WTC11 (cell line): ENCODE measurements at regions not wholly inside any gene's neighbourhood (a gene's known extent, or its start where the extent isn't known, plus 50 kb on each side); places are given as distances from the start of the nearest gene placed in this dataset.

Experiments used
- ATAC-seq: fragments of 200-7000 bp; cut with Tn5 transposase; 2 replicates; pipeline ENCODE4 v1.10.0; 2021; ENCODE audit warnings: mild to moderate bottlenecking, moderate library complexity
- CTCF ChIA-PET: fragments of 300-600 bp; sonication (Branson Sonifier 250); formaldehyde crosslinking; loops from one replicate; lab custom pipeline; 2021; ENCODE audit warnings: antibody characterized with exemption; lab: Charles Lee
- POLR2A ChIA-PET: fragments of 350-600 bp; sonication (Branson Sonifier 250); formaldehyde crosslinking; loops from one replicate; lab custom pipeline; 2021; ENCODE audit warnings: antibody characterized with exemption; lab: Charles Lee
- DNase-seq: peaks from one replicate; pipeline ENCODE4 v3.0.0; 2021; ENCODE audit warnings: low spot score
- H3K27ac Mint-ChIP-seq: 2 replicates; pipeline ENCODE4 v1.8.0; 2021; ENCODE audit warnings: mixed read lengths
- H3K27me3 Mint-ChIP-seq: 2 replicates; pipeline ENCODE4 v1.8.0; 2021; ENCODE audit warnings: low read depth, mild to moderate bottlenecking, moderate library complexity, mixed read lengths
- H3K36me3 Mint-ChIP-seq: 2 replicates; pipeline ENCODE4 v1.8.0; 2021; ENCODE audit warnings: mixed read lengths
- H3K4me1 Mint-ChIP-seq: 2 replicates; pipeline ENCODE4 v1.8.0; 2022; ENCODE audit warnings: mixed read lengths
- H3K4me3 Mint-ChIP-seq: 2 replicates; pipeline ENCODE4 v1.8.0; 2021; ENCODE audit warnings: mild to moderate bottlenecking, moderate library complexity, mixed read lengths
- H3K9me3 Mint-ChIP-seq: 2 replicates; pipeline ENCODE4 v1.8.0; 2021; ENCODE audit warnings: mixed read lengths
- EMX1 ChIP-seq: fragments of 250-450 bp; sonication (Bioruptor Pico); IDR thresholded peaks from 2 replicates; pipeline ENCODE4 v1.8.0; 2021; ENCODE audit warnings: mild to moderate bottlenecking
- ETV6 ChIP-seq: sonication (generic); formaldehyde crosslinking; IDR thresholded peaks from 2 replicates; pipeline ENCODE4 v1.8.1; 2022; ENCODE audit warnings: mild to moderate bottlenecking, missing genetic modification reagents
- GABPB1 ChIP-seq: sonication (generic); formaldehyde crosslinking; IDR thresholded peaks from 2 replicates; pipeline ENCODE4 v1.8.1; 2023; ENCODE audit warnings: mild to moderate bottlenecking, missing genetic modification reagents
- GRHL2 ChIP-seq: fragments of 250-450 bp; sonication (Bioruptor Pico); IDR thresholded peaks from 2 replicates; pipeline ENCODE4 v1.8.0; 2022; ENCODE audit warnings: mild to moderate bottlenecking, moderate library complexity; ENCODE audit not compliant: insufficient replicate concordance, severe bottlenecking
- NFATC4 ChIP-seq: fragments of 250-450 bp; sonication (Bioruptor Pico); IDR thresholded peaks from 2 replicates; pipeline ENCODE4 v1.9.0; 2021; ENCODE audit warnings: mild to moderate bottlenecking
- NR1H2 ChIP-seq: sonication (generic); formaldehyde crosslinking; IDR thresholded peaks from 2 replicates; pipeline ENCODE4 v1.9.0; 2021; ENCODE audit warnings: mild to moderate bottlenecking, moderate library complexity, missing genetic modification reagents
- NR2C2 ChIP-seq: sonication (generic); formaldehyde crosslinking; IDR thresholded peaks from 2 replicates; pipeline ENCODE4 v1.8.0; 2022; ENCODE audit warnings: mild to moderate bottlenecking, missing genetic modification reagents
- NR3C1 ChIP-seq: sonication (generic); formaldehyde crosslinking; conservative IDR thresholded peaks from 2 replicates; pipeline ENCODE4 v1.8.1; 2023; ENCODE audit warnings: low read depth, mild to moderate bottlenecking, missing genetic modification reagents
- OVOL2 ChIP-seq: fragments of 250-450 bp; sonication (Bioruptor Pico); IDR thresholded peaks from 2 replicates; pipeline ENCODE4 v1.9.0; 2021; ENCODE audit warnings: mild to moderate bottlenecking, borderline replicate concordance
- RORB ChIP-seq: fragments of 250-450 bp; sonication (Bioruptor Pico); IDR thresholded peaks from 2 replicates; pipeline ENCODE4 v1.9.0; 2021; ENCODE audit warnings: mild to moderate bottlenecking
- SMAD3 ChIP-seq: sonication (generic); formaldehyde crosslinking; IDR thresholded peaks from 2 replicates; pipeline ENCODE4 v1.8.0; 2022; ENCODE audit warnings: missing genetic modification reagents, mild to moderate bottlenecking, borderline replicate concordance
- SOX15 ChIP-seq: fragments of 250-450 bp; sonication (Bioruptor Pico); IDR thresholded peaks from 2 replicates; pipeline ENCODE4 v1.9.0; 2021; ENCODE audit warnings: mild to moderate bottlenecking
- TEAD4 ChIP-seq: sonication (generic); formaldehyde crosslinking; IDR thresholded peaks from 2 replicates; pipeline ENCODE4 v1.8.0; 2022; ENCODE audit warnings: mild to moderate bottlenecking, missing genetic modification reagents
- TP53 ChIP-seq: sonication (generic); formaldehyde crosslinking; IDR thresholded peaks from 2 replicates; pipeline ENCODE4 v1.8.1; 2023; ENCODE audit warnings: mild to moderate bottlenecking, missing genetic modification reagents
- TF ChIP-seq, protein P1 (sequence below): sonication (generic); formaldehyde crosslinking; IDR thresholded peaks from 2 replicates; pipeline ENCODE4 v1.8.0; 2022; ENCODE audit warnings: mild to moderate bottlenecking, missing genetic modification reagents
- TF ChIP-seq, protein P2 (sequence below): sonication (generic); formaldehyde crosslinking; IDR thresholded peaks from 2 replicates; pipeline ENCODE4 v1.8.1; 2022; ENCODE audit warnings: mild to moderate bottlenecking, moderate library complexity, missing genetic modification reagents
- TF ChIP-seq, protein P3 (sequence below): fragments of 250-450 bp; sonication (Bioruptor Pico); IDR thresholded peaks from 2 replicates; pipeline ENCODE4 v1.9.0; 2021; ENCODE audit warnings: moderate library complexity, mild to moderate bottlenecking, inconsistent platforms, borderline replicate concordance
- TF ChIP-seq, protein P4 (sequence below): sonication (generic); formaldehyde crosslinking; IDR thresholded peaks from 2 replicates; pipeline ENCODE4 v1.8.1; 2022; ENCODE audit warnings: mild to moderate bottlenecking, missing genetic modification reagents, moderate library complexity, borderline replicate concordance
- TF ChIP-seq, protein P5 (sequence below): sonication (generic); formaldehyde crosslinking; IDR thresholded peaks from 2 replicates; pipeline ENCODE4 v1.8.0; 2022; ENCODE audit warnings: missing genetic modification reagents
- TF ChIP-seq, protein P6 (sequence below): sonication (generic); formaldehyde crosslinking; IDR thresholded peaks from 2 replicates; pipeline ENCODE4 v1.8.1; 2023; ENCODE audit warnings: mild to moderate bottlenecking, missing genetic modification reagents, borderline replicate concordance
- TF ChIP-seq, protein P7 (sequence below): sonication (generic); formaldehyde crosslinking; IDR thresholded peaks from 2 replicates; pipeline ENCODE4 v1.8.1; 2022; ENCODE audit warnings: low read depth, mild to moderate bottlenecking, moderate library complexity, missing genetic modification reagents, borderline replicate concordance

DNA sequence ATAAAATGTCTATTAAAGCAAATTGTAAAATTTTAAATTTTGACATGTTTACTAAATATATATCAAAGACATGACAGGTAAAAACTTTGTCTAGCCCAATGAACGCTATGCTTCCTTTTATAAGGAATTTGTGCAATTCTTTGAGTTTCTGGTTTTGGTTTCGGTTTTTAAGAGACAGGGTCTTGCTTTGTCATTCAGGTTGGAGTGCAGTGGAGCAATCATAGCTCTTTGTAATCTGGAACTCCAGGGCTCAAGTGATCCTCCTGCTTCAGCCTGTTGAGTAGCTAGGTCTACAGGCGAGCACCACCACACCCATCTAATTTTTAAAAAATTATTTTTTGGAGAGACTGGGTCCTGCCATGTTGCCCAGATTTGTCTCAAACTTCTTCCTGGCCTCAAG, 60.7 kb downstream of the BLTP1 start:
- H3K9me3 Mint-ChIP-seq, result no peaks in the 10 kb centered on the region
- DNase-seq (no peak), ATAC-seq (no peak)
- H3K36me3 Mint-ChIP-seq, result no peaks in the 10 kb centered on the region; the same call in 1 of the 2 replicates
- no peaks in the 10 kb centered on the region for H3K27me3 Mint-ChIP-seq
- no peak overlapping the region for H3K4me3 Mint-ChIP-seq
- ChIA-PET CTCF (no interaction called here), POLR2A (no interaction called here)
- H3K27ac Mint-ChIP-seq, result no peak overlapping the region
- H3K4me1 Mint-ChIP-seq, result no peaks in the 10 kb centered on the region
- TF ChIP-seq EMX1 (no peak), GRHL2 (no peak), TEAD4 (CRISPR knock-in tag) (no peak), NR1H2 (no peak), GABPB1 (no peak)
- TF ChIP-seq, protein P1, sequence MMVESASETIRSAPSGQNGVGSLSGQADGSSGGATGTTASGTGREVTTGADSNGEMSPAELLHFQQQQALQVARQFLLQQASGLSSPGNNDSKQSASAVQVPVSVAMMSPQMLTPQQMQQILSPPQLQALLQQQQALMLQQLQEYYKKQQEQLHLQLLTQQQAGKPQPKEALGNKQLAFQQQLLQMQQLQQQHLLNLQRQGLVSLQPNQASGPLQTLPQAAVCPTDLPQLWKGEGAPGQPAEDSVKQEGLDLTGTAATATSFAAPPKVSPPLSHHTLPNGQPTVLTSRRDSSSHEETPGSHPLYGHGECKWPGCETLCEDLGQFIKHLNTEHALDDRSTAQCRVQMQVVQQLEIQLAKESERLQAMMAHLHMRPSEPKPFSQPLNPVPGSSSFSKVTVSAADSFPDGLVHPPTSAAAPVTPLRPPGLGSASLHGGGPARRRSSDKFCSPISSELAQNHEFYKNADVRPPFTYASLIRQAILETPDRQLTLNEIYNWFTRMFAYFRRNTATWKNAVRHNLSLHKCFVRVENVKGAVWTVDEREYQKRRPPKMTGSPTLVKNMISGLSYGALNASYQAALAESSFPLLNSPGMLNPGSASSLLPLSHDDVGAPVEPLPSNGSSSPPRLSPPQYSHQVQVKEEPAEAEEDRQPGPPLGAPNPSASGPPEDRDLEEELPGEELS (CRISPR knock-in tag), result no peak
- TF ChIP-seq, protein P2, sequence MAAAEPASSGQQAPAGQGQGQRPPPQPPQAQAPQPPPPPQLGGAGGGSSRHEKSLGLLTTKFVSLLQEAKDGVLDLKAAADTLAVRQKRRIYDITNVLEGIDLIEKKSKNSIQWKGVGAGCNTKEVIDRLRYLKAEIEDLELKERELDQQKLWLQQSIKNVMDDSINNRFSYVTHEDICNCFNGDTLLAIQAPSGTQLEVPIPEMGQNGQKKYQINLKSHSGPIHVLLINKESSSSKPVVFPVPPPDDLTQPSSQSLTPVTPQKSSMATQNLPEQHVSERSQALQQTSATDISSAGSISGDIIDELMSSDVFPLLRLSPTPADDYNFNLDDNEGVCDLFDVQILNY (CRISPR knock-in tag), result no peak
- TF ChIP-seq, protein P3, sequence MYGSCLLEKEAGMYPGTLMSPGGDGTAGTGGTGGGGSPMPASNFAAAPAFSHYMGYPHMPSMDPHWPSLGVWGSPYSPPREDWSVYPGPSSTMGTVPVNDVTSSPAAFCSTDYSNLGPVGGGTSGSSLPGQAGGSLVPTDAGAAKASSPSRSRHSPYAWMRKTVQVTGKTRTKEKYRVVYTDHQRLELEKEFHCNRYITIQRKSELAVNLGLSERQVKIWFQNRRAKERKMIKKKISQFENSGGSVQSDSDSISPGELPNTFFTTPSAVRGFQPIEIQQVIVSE, result no peak

DNA sequence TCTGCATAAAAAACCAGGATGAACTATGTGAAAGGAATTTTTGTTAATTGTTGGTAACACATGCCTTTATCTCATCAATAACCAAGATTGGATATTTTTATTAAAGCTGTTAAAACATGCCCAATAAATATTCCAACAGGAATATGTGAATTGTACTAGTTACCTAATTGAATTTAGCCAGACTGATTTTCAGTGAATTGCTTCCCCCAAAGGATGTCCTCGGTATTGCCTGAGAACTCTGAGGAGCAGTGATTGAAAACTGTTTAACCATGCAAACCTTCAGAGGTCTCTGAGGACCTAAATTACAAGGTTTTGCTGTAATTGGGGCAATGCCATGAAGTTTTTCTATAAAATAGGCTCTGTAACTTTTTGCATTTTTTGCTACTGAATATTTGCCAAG, 66.6 kb downstream of the BLTP1 start:
- ChIA-PET POLR2A (no interaction called here), CTCF (no interaction called here)
- ATAC-seq (peak; percentile 72), DNase-seq (no peak)
- Mint-ChIP-seq H3K27ac (no peak overlapping the region), H3K36me3 (peaks cover 7% of the 10 kb centered on the region), H3K27me3 (no peaks in the 10 kb centered on the region), H3K4me3 (no peak overlapping the region), H3K9me3 (no peaks in the 10 kb centered on the region), H3K4me1 (no peaks in the 10 kb centered on the region; the same call in 1 of the 2 replicates)
- TF ChIP-seq, protein P4, sequence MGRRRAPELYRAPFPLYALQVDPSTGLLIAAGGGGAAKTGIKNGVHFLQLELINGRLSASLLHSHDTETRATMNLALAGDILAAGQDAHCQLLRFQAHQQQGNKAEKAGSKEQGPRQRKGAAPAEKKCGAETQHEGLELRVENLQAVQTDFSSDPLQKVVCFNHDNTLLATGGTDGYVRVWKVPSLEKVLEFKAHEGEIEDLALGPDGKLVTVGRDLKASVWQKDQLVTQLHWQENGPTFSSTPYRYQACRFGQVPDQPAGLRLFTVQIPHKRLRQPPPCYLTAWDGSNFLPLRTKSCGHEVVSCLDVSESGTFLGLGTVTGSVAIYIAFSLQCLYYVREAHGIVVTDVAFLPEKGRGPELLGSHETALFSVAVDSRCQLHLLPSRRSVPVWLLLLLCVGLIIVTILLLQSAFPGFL (CRISPR knock-in tag), result no peak
- TF ChIP-seq RORB (CRISPR knock-in tag), result no peak
- TF ChIP-seq SOX15 (CRISPR knock-in tag), result no peak
- TF ChIP-seq NR2C2 (CRISPR knock-in tag), result no peak
- TF ChIP-seq OVOL2 (CRISPR knock-in tag), result no peak
- no peak for TF ChIP-seq NR3C1 (CRISPR knock-in tag)
- TF ChIP-seq, protein P5, sequence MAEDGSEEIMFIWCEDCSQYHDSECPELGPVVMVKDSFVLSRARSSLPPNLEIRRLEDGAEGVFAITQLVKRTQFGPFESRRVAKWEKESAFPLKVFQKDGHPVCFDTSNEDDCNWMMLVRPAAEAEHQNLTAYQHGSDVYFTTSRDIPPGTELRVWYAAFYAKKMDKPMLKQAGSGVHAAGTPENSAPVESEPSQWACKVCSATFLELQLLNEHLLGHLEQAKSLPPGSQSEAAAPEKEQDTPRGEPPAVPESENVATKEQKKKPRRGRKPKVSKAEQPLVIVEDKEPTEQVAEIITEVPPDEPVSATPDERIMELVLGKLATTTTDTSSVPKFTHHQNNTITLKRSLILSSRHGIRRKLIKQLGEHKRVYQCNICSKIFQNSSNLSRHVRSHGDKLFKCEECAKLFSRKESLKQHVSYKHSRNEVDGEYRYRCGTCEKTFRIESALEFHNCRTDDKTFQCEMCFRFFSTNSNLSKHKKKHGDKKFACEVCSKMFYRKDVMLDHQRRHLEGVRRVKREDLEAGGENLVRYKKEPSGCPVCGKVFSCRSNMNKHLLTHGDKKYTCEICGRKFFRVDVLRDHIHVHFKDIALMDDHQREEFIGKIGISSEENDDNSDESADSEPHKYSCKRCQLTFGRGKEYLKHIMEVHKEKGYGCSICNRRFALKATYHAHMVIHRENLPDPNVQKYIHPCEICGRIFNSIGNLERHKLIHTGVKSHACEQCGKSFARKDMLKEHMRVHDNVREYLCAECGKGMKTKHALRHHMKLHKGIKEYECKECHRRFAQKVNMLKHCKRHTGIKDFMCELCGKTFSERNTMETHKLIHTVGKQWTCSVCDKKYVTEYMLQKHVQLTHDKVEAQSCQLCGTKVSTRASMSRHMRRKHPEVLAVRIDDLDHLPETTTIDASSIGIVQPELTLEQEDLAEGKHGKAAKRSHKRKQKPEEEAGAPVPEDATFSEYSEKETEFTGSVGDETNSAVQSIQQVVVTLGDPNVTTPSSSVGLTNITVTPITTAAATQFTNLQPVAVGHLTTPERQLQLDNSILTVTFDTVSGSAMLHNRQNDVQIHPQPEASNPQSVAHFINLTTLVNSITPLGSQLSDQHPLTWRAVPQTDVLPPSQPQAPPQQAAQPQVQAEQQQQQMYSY (CRISPR knock-in tag), result no peak
- no peak for TF ChIP-seq EMX1
- TF ChIP-seq NFATC4 (CRISPR knock-in tag), result no peak
- no peak for TF ChIP-seq GRHL2

DNA sequence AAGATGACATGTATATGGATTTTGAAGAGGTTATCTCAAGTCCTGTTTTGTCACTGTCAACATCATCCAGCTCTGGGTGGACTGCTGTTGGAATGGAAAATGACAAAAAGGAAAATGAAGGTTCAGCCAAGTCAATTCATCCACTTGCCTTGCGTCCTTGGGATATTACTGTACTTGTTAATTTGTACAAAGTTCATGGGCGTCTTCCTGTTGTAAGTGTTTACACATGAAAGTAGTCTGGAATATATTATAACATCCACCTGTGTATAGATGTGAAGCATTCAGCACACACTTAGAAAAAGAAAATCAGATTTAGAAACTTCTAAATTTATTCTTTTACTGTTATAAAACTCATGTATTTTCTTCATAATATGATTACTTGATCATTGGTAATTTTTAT, 67.2 kb downstream of the BLTP1 start:
- Mint-ChIP-seq H3K36me3 (peaks cover 7% of the 10 kb centered on the region), H3K4me1 (peaks cover 6% of the 10 kb centered on the region), H3K4me3 (no peak overlapping the region), H3K9me3 (no peaks in the 10 kb centered on the region), H3K27ac (no peak overlapping the region), H3K27me3 (no peaks in the 10 kb centered on the region)
- CTCF ChIA-PET, result no interaction called here
- POLR2A ChIA-PET, result no interaction called here
- no peak for ATAC-seq
- no peak for DNase-seq
- TF ChIP-seq, protein P6, sequence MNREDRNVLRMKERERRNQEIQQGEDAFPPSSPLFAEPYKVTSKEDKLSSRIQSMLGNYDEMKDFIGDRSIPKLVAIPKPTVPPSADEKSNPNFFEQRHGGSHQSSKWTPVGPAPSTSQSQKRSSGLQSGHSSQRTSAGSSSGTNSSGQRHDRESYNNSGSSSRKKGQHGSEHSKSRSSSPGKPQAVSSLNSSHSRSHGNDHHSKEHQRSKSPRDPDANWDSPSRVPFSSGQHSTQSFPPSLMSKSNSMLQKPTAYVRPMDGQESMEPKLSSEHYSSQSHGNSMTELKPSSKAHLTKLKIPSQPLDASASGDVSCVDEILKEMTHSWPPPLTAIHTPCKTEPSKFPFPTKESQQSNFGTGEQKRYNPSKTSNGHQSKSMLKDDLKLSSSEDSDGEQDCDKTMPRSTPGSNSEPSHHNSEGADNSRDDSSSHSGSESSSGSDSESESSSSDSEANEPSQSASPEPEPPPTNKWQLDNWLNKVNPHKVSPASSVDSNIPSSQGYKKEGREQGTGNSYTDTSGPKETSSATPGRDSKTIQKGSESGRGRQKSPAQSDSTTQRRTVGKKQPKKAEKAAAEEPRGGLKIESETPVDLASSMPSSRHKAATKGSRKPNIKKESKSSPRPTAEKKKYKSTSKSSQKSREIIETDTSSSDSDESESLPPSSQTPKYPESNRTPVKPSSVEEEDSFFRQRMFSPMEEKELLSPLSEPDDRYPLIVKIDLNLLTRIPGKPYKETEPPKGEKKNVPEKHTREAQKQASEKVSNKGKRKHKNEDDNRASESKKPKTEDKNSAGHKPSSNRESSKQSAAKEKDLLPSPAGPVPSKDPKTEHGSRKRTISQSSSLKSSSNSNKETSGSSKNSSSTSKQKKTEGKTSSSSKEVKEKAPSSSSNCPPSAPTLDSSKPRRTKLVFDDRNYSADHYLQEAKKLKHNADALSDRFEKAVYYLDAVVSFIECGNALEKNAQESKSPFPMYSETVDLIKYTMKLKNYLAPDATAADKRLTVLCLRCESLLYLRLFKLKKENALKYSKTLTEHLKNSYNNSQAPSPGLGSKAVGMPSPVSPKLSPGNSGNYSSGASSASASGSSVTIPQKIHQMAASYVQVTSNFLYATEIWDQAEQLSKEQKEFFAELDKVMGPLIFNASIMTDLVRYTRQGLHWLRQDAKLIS (CRISPR knock-in tag), result no peak
- TF ChIP-seq SMAD3 (CRISPR knock-in tag), result no peak
- TF ChIP-seq TP53 (CRISPR knock-in tag), result no peak
- no peak for TF ChIP-seq NR3C1 (CRISPR knock-in tag)
- TF ChIP-seq, protein P7, sequence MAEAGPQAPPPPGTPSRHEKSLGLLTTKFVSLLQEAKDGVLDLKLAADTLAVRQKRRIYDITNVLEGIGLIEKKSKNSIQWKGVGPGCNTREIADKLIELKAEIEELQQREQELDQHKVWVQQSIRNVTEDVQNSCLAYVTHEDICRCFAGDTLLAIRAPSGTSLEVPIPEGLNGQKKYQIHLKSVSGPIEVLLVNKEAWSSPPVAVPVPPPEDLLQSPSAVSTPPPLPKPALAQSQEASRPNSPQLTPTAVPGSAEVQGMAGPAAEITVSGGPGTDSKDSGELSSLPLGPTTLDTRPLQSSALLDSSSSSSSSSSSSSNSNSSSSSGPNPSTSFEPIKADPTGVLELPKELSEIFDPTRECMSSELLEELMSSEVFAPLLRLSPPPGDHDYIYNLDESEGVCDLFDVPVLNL (CRISPR knock-in tag), result no peak
- TF ChIP-seq TEAD4 (CRISPR knock-in tag), result no peak
- TF ChIP-seq ETV6 (CRISPR knock-in tag), result no peak
